GM12891 (cell line): ENCODE measurements at regions not wholly inside any gene's neighbourhood (a gene's known extent, or its start where the extent isn't known, plus 50 kb on each side); places are given as distances from the start of the nearest gene placed in this dataset.
A peak's percentile ranks its signal among the peaks of the same experiment; 100 is the strongest.

Experiments
- PAX5 ChIP-seq: IDR thresholded peaks from 2 replicates; pipeline ENCODE4 v1.6.1; 2011; ENCODE audit warnings: low read length, moderate library complexity, mild to moderate bottlenecking; ENCODE audit not compliant: insufficient read depth, severe bottlenecking
- POLR2A ChIP-seq: IDR thresholded peaks from 2 replicates; pipeline ENCODE4 v1.6.1; 2011; ENCODE audit warnings: low read depth, low read length, control low read depth
- POLR2AphosphoS5 ChIP-seq: IDR thresholded peaks from 2 replicates; pipeline ENCODE4 v1.6.1; 2011; ENCODE audit warnings: low read depth, low read length, control low read depth
- POU2F2 ChIP-seq: IDR thresholded peaks from 2 replicates; pipeline ENCODE4 v1.6.1; 2011; ENCODE audit warnings: low read depth, mild to moderate bottlenecking, control low read depth, low read length, moderate library complexity
- SPI1 ChIP-seq: IDR thresholded peaks from 2 replicates; pipeline ENCODE4 v1.6.1; 2011; ENCODE audit warnings: low read depth, low read length, control low read depth
- TAF1 ChIP-seq: IDR thresholded peaks from 2 replicates; pipeline ENCODE4 v1.6.1; 2011; ENCODE audit warnings: low read depth, low read length, control low read depth

DNA sequence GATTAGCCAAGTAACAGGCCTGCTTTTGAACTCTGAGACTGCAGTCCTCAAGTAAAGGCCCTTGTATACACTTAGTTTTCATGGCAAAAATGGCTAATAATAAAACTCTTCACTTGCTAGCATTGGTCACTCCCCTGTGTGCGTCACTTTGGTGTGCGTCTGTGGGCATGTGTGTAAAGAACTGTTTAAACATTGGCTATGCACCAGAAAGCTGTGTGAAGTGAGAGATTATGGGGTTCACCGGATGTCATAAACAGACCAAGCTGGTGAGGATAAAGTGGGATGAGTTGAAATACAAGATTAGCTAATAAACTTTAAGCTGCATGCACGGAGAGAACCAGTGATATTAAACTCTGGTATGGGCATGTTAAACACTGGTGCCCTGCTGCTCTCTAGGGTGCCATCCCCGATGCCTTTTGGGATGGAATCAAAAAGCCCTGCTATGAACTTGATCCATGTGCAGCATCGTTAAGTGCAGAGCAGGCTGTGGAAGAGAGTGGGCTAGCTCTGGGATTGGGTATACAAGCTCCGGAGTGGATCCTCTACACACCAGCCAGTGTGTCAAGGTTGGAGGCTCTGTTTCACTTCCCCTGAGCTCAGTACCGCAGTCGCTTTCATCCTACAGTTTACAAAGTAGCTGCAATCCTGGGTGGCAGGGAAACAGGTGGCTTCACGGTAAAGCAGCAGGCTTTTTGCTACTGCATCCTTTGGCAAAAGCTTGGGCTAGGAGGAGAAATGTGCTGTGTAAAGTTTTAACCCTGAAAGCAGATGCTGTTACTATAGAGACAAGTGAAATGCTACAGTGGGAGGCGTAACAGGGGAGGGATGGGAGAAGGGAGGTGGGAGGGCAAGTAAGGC is 108.3 kb upstream of the SLC4A4 start:
- TF ChIP-seq POU2F2 (no peak), POLR2A (no peak), POLR2AphosphoS5 (no peak), TAF1 (no peak), SPI1 (0 out of 2 replicates have a peak, but pooled peaks have one; percentile 7), PAX5 (no peak)
